Epidermal melanocyte (primary cell): ENCODE measurements at regions not wholly inside any gene's neighbourhood (a gene's known extent, or its start where the extent isn't known, plus 50 kb on each side); places are given as distances from the start of the nearest gene placed in this dataset.
"Not testable (repeated sequence)": the region's sequence is repeated elsewhere in the genome, so short reads cannot be mapped to it uniquely, and the experiment has no call there.

ENCODE experiments used
- DNase-seq: peaks from one replicate; pipeline ENCODE4 v3.0.0; 2011; ENCODE audit warnings: low spot score; ENCODE audit not compliant: insufficient read length

- no peak for DNase-seq
Observed at GRCh38 chr4:19531906-19532848, 719.5 kb upstream of the SLIT2 start.

GRCh38 chr4:19523964-19524363 is 727.7 kb upstream of the SLIT2 start:
- no peak for DNase-seq

GRCh38 chr4:19522966-19523365 is 728.7 kb upstream of the SLIT2 start:
- no peak for DNase-seq

GRCh38 chr4:19520939-19521520 is 730.7 kb upstream of the SLIT2 start:
- DNase-seq, result no peak

GRCh38 chr4:19514276-19515070 is 737.2 kb upstream of the SLIT2 start:
- no peak for DNase-seq

GRCh38 chr4:19512086-19512485 is 739.6 kb upstream of the SLIT2 start:
- no peak for DNase-seq

- DNase-seq, result no peak
Observed at GRCh38 chr4:19510993-19511392, 740.7 kb upstream of the SLIT2 start.

GRCh38 chr4:19508442-19508841 is 743.3 kb upstream of the SLIT2 start:
- DNase-seq, result no peak

GRCh38 chr4:19497705-19498104 is 754.0 kb upstream of the SLIT2 start:
- DNase-seq, result no peak

- no peak for DNase-seq
Observed at GRCh38 chr4:19496756-19497155, 754.9 kb upstream of the SLIT2 start.

- no peak for DNase-seq
Observed at GRCh38 chr4:19494961-19495360, 756.7 kb upstream of the SLIT2 start.

GRCh38 chr4:19492606-19493005 is 759.1 kb upstream of the SLIT2 start:
- DNase-seq, result no peak

- DNase-seq, result no peak
Observed at GRCh38 chr4:19486400-19486799, 765.3 kb upstream of the SLIT2 start.

- no peak for DNase-seq
Observed at GRCh38 chr4:19478791-19479190, 772.9 kb upstream of the SLIT2 start.

GRCh38 chr4:19473569-19473968 is 778.1 kb upstream of the SLIT2 start:
- no peak for DNase-seq

GRCh38 chr4:19472666-19473065 is 779.0 kb upstream of the SLIT2 start:
- DNase-seq, result no peak

- DNase-seq, result not testable (repeated sequence)
Observed at GRCh38 chr4:19470001-19470400, 781.7 kb upstream of the SLIT2 start.

- no peak for DNase-seq
Observed at GRCh38 chr4:19462117-19462516, 789.6 kb upstream of the SLIT2 start.

GRCh38 chr4:19455850-19456602 is 795.7 kb upstream of the SLIT2 start:
- no peak for DNase-seq

- DNase-seq, result no peak
Observed at GRCh38 chr4:19455196-19455595, 796.5 kb upstream of the SLIT2 start.

GRCh38 chr4:19438233-19438632 is 813.5 kb upstream of the SLIT2 start:
- DNase-seq, result no peak
